ENCODE measurements at regions not wholly inside any gene's neighbourhood (a gene's known extent, or its start where the extent isn't known, plus 50 kb on each side); places are given as distances from the start of the nearest gene placed in this dataset.

- no peak for DNase-seq
Observed at GRCh38 chr17:34736611-34737010, 157.2 kb downstream of the TMEM132E start.

- DNase-seq, result no peak
Observed at GRCh38 chr17:34733333-34733732, 154.0 kb downstream of the TMEM132E start.

- no peak for DNase-seq
Observed at GRCh38 chr17:34730816-34731215, 151.4 kb downstream of the TMEM132E start.

- no peak for DNase-seq
Observed at GRCh38 chr17:34728771-34729310, 149.5 kb downstream of the TMEM132E start.

- no peak for DNase-seq
Observed at GRCh38 chr17:34727601-34728000, 148.2 kb downstream of the TMEM132E start.

- DNase-seq, result no peak
Observed at GRCh38 chr17:34726536-34727384, 147.4 kb downstream of the TMEM132E start.

- DNase-seq, result no peak
Observed at GRCh38 chr17:34725725-34726124, 146.3 kb downstream of the TMEM132E start.

- peak; percentile 42 to 66 (median 60) for DNase-seq
Observed at GRCh38 chr17:34725008-34725407, 145.6 kb downstream of the TMEM132E start.

- peak; percentile 35 to 85 (median 74) for DNase-seq
Observed at GRCh38 chr17:34723875-34724274, 144.5 kb downstream of the TMEM132E start.

GRCh38 chr17:34721326-34721725 is 141.9 kb downstream of the TMEM132E start:
- peak in 1 of 3 experiments; percentile 4 for DNase-seq

GRCh38 chr17:34720760-34721159 is 141.4 kb downstream of the TMEM132E start:
- DNase-seq, result no peak

GRCh38 chr17:34719569-34719968 is 140.2 kb downstream of the TMEM132E start:
- DNase-seq, result peak in 2 of 3 experiments; percentile 5 to 69

GRCh38 chr17:34717092-34717491 is 137.7 kb downstream of the TMEM132E start:
- DNase-seq, result peak in 1 of 3 experiments; percentile 43

- no peak for DNase-seq
Observed at GRCh38 chr17:34716291-34716690, 136.9 kb downstream of the TMEM132E start.

- DNase-seq, result no peak
Observed at GRCh38 chr17:34715504-34715903, 136.1 kb downstream of the TMEM132E start.

- no peak for DNase-seq
Observed at GRCh38 chr17:34714475-34715410, 135.4 kb downstream of the TMEM132E start.

GRCh38 chr17:34713687-34714086 is 134.3 kb downstream of the TMEM132E start:
- no peak for DNase-seq

GRCh38 chr17:34712481-34713195 is 133.3 kb downstream of the TMEM132E start:
- DNase-seq, result no peak

GRCh38 chr17:34711646-34712045 is 132.3 kb downstream of the TMEM132E start:
- DNase-seq, result no peak

- peak in 1 of 3 experiments; percentile 45 for DNase-seq
Observed at GRCh38 chr17:34710226-34710625, 130.8 kb downstream of the TMEM132E start.

- peak; percentile 8 to 60 (median 42) for DNase-seq
Observed at GRCh38 chr17:34709158-34709754, 129.9 kb downstream of the TMEM132E start.

- DNase-seq, result no peak
Observed at GRCh38 chr17:34706029-34706428, 126.6 kb downstream of the TMEM132E start.
